ENCODE measurements at regions not wholly inside any gene's neighbourhood (a gene's known extent, or its start where the extent isn't known, plus 50 kb on each side); places are given as distances from the start of the nearest gene placed in this dataset.

DNA sequence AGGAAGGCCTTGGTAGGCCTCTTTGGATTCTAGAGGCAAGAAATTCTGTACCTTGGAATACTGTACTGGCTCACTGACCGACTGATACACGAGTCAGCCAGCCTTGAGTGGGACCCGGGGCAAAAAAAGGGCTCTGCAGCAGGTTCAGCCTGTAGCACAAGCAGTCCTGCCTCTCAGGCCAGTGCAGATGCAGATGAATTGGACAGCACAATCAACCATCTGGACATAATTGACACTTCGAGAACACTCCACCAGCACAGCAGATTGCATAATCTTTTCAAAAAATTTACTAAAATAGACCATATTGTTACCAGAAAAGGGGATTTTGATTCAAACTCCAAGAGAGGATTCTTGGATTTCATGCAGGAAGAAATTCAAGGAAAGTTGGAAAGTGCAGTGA is 241.6 kb downstream of the RPIA start:
- no peaks in the 10 kb centered on the region for H3K4me1 Mint-ChIP-seq
- H3K27me3 Mint-ChIP-seq (ENCODE audit: low read depth), result no peaks in the 10 kb centered on the region; the same call in 1 of the 2 replicates
- H3K9me3 Mint-ChIP-seq, result no peaks in the 10 kb centered on the region
- DNase-seq (ENCODE audit: low spot score), result no peak
- H3K27ac Mint-ChIP-seq, result no peak overlapping the region
- POLR2A ChIA-PET, result no interaction called here
- ATAC-seq, result no peak
- CTCF ChIA-PET, result interaction anchor here (0.9 to 1.2 kb wide), 3 partner anchors 17 to 53 kb away, joined by 3 to 7 read pairs (median 5); no protein-coding TSS in a partner anchor
- no peaks in the 10 kb centered on the region for H3K36me3 Mint-ChIP-seq
- no peak overlapping the region for H3K4me3 Mint-ChIP-seq
- TF ChIP-seq, protein P1, sequence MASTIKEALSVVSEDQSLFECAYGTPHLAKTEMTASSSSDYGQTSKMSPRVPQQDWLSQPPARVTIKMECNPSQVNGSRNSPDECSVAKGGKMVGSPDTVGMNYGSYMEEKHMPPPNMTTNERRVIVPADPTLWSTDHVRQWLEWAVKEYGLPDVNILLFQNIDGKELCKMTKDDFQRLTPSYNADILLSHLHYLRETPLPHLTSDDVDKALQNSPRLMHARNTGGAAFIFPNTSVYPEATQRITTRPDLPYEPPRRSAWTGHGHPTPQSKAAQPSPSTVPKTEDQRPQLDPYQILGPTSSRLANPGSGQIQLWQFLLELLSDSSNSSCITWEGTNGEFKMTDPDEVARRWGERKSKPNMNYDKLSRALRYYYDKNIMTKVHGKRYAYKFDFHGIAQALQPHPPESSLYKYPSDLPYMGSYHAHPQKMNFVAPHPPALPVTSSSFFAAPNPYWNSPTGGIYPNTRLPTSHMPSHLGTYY (CRISPR knock-in tag; IDR thresholded peaks at IDR 0.05), result no peak
- TF ChIP-seq RELA (CRISPR knock-in tag; IDR thresholded peaks at IDR 0.05; ENCODE audit: borderline replicate concordance) (no peak), FOXP1 (CRISPR knock-in tag; IDR thresholded peaks at IDR 0.05; ENCODE audit: borderline replicate concordance) (no peak)

DNA sequence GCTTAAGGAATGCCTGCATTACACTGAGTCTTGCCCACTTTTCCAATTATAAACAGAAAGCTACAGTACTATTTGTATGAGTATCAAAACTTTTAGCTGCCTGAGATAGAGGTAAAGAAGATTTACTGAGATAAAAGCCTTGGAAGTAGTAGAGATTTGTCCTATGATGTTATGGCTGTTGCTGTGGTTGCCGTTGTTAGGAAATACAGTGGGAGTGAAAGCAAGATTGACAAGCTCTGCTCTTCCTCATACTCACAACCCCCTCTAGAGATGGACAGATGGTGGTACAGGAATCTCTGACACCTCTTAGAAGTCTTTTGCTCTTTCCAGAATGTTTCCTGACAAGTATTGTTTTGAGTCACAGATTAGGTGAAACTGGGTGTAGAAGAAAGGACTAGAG is 242.5 kb downstream of the RPIA start:
- CTCF ChIA-PET, result interaction anchor here (0.9 to 1.2 kb wide), 8 partner anchors 15 to 61 kb away, joined by 3 to 7 read pairs (median 4); no protein-coding TSS in a partner anchor
- no peaks in the 10 kb centered on the region for H3K9me3 Mint-ChIP-seq
- no peaks in the 10 kb centered on the region for H3K36me3 Mint-ChIP-seq
- H3K4me1 Mint-ChIP-seq, result no peaks in the 10 kb centered on the region
- no peak overlapping the region for H3K4me3 Mint-ChIP-seq
- ATAC-seq, result no peak
- no peak for DNase-seq (ENCODE audit: low spot score)
- POLR2A ChIA-PET, result no interaction called here
- no peaks in the 10 kb centered on the region; the same call in 1 of the 2 replicates for H3K27me3 Mint-ChIP-seq (ENCODE audit: low read depth)
- H3K27ac Mint-ChIP-seq, result no peak overlapping the region
- TF ChIP-seq JAZF1 (CRISPR knock-in tag; IDR thresholded peaks at IDR 0.05) (no peak), ZBTB21 (CRISPR knock-in tag; IDR thresholded peaks at IDR 0.05; ENCODE audit: borderline replicate concordance) (no peak), RELA (CRISPR knock-in tag; IDR thresholded peaks at IDR 0.05; ENCODE audit: borderline replicate concordance) (no peak), RORB (CRISPR knock-in tag; IDR thresholded peaks at IDR 0.05) (no peak), CBFB (CRISPR knock-in tag; IDR thresholded peaks at IDR 0.05; ENCODE audit: low read depth) (no peak), TEAD4 (CRISPR knock-in tag; IDR thresholded peaks at IDR 0.05) (no peak), ZNF671 (CRISPR knock-in tag; IDR thresholded peaks at IDR 0.05) (no peak), NR2C2 (CRISPR knock-in tag; IDR thresholded peaks at IDR 0.05) (no peak), FOXJ3 (CRISPR knock-in tag; IDR thresholded peaks at IDR 0.05; ENCODE audit: borderline replicate concordance) (no peak)
- TF ChIP-seq, protein P1 (CRISPR knock-in tag; IDR thresholded peaks at IDR 0.05), result no peak
- TF ChIP-seq, protein P2, sequence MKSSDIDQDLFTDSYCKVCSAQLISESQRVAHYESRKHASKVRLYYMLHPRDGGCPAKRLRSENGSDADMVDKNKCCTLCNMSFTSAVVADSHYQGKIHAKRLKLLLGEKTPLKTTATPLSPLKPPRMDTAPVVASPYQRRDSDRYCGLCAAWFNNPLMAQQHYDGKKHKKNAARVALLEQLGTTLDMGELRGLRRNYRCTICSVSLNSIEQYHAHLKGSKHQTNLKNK (CRISPR knock-in tag; IDR thresholded peaks at IDR 0.05), result no peak
- TF ChIP-seq, protein P3, sequence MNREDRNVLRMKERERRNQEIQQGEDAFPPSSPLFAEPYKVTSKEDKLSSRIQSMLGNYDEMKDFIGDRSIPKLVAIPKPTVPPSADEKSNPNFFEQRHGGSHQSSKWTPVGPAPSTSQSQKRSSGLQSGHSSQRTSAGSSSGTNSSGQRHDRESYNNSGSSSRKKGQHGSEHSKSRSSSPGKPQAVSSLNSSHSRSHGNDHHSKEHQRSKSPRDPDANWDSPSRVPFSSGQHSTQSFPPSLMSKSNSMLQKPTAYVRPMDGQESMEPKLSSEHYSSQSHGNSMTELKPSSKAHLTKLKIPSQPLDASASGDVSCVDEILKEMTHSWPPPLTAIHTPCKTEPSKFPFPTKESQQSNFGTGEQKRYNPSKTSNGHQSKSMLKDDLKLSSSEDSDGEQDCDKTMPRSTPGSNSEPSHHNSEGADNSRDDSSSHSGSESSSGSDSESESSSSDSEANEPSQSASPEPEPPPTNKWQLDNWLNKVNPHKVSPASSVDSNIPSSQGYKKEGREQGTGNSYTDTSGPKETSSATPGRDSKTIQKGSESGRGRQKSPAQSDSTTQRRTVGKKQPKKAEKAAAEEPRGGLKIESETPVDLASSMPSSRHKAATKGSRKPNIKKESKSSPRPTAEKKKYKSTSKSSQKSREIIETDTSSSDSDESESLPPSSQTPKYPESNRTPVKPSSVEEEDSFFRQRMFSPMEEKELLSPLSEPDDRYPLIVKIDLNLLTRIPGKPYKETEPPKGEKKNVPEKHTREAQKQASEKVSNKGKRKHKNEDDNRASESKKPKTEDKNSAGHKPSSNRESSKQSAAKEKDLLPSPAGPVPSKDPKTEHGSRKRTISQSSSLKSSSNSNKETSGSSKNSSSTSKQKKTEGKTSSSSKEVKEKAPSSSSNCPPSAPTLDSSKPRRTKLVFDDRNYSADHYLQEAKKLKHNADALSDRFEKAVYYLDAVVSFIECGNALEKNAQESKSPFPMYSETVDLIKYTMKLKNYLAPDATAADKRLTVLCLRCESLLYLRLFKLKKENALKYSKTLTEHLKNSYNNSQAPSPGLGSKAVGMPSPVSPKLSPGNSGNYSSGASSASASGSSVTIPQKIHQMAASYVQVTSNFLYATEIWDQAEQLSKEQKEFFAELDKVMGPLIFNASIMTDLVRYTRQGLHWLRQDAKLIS (CRISPR knock-in tag; IDR thresholded peaks at IDR 0.05; ENCODE audit: borderline replicate concordance), result no peak
- TF ChIP-seq, protein P4, sequence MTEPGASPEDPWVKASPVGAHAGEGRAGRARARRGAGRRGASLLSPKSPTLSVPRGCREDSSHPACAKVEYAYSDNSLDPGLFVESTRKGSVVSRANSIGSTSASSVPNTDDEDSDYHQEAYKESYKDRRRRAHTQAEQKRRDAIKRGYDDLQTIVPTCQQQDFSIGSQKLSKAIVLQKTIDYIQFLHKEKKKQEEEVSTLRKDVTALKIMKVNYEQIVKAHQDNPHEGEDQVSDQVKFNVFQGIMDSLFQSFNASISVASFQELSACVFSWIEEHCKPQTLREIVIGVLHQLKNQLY (CRISPR knock-in tag; IDR thresholded peaks at IDR 0.05), result no peak
- TF ChIP-seq, protein P5, sequence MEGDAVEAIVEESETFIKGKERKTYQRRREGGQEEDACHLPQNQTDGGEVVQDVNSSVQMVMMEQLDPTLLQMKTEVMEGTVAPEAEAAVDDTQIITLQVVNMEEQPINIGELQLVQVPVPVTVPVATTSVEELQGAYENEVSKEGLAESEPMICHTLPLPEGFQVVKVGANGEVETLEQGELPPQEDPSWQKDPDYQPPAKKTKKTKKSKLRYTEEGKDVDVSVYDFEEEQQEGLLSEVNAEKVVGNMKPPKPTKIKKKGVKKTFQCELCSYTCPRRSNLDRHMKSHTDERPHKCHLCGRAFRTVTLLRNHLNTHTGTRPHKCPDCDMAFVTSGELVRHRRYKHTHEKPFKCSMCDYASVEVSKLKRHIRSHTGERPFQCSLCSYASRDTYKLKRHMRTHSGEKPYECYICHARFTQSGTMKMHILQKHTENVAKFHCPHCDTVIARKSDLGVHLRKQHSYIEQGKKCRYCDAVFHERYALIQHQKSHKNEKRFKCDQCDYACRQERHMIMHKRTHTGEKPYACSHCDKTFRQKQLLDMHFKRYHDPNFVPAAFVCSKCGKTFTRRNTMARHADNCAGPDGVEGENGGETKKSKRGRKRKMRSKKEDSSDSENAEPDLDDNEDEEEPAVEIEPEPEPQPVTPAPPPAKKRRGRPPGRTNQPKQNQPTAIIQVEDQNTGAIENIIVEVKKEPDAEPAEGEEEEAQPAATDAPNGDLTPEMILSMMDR (IDR thresholded peaks at IDR 0.05), result no peak
- TF ChIP-seq, protein P6, sequence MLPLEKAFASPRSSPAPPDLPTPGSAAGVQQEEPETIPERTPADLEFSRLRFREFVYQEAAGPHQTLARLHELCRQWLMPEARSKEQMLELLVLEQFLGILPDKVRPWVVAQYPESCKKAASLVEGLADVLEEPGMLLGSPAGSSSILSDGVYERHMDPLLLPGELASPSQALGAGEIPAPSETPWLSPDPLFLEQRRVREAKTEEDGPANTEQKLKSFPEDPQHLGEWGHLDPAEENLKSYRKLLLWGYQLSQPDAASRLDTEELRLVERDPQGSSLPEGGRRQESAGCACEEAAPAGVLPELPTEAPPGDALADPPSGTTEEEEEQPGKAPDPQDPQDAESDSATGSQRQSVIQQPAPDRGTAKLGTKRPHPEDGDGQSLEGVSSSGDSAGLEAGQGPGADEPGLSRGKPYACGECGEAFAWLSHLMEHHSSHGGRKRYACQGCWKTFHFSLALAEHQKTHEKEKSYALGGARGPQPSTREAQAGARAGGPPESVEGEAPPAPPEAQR (CRISPR knock-in tag; IDR thresholded peaks at IDR 0.05), result no peak
- TF ChIP-seq, protein P7, sequence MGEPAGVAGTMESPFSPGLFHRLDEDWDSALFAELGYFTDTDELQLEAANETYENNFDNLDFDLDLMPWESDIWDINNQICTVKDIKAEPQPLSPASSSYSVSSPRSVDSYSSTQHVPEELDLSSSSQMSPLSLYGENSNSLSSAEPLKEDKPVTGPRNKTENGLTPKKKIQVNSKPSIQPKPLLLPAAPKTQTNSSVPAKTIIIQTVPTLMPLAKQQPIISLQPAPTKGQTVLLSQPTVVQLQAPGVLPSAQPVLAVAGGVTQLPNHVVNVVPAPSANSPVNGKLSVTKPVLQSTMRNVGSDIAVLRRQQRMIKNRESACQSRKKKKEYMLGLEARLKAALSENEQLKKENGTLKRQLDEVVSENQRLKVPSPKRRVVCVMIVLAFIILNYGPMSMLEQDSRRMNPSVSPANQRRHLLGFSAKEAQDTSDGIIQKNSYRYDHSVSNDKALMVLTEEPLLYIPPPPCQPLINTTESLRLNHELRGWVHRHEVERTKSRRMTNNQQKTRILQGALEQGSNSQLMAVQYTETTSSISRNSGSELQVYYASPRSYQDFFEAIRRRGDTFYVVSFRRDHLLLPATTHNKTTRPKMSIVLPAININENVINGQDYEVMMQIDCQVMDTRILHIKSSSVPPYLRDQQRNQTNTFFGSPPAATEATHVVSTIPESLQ (CRISPR knock-in tag; IDR thresholded peaks at IDR 0.05), result no peak
- TF ChIP-seq, protein P8, sequence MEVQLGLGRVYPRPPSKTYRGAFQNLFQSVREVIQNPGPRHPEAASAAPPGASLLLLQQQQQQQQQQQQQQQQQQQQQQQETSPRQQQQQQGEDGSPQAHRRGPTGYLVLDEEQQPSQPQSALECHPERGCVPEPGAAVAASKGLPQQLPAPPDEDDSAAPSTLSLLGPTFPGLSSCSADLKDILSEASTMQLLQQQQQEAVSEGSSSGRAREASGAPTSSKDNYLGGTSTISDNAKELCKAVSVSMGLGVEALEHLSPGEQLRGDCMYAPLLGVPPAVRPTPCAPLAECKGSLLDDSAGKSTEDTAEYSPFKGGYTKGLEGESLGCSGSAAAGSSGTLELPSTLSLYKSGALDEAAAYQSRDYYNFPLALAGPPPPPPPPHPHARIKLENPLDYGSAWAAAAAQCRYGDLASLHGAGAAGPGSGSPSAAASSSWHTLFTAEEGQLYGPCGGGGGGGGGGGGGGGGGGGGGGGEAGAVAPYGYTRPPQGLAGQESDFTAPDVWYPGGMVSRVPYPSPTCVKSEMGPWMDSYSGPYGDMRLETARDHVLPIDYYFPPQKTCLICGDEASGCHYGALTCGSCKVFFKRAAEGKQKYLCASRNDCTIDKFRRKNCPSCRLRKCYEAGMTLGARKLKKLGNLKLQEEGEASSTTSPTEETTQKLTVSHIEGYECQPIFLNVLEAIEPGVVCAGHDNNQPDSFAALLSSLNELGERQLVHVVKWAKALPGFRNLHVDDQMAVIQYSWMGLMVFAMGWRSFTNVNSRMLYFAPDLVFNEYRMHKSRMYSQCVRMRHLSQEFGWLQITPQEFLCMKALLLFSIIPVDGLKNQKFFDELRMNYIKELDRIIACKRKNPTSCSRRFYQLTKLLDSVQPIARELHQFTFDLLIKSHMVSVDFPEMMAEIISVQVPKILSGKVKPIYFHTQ (CRISPR knock-in tag; IDR thresholded peaks at IDR 0.05), result no peak
